Neural cell (in vitro differentiated cells): ENCODE measurements at regions not wholly inside any gene's neighbourhood (a gene's known extent, or its start where the extent isn't known, plus 50 kb on each side); places are given as distances from the start of the nearest gene placed in this dataset.

Experiments
- H2AFZ ChIP-seq: fragments of 200-600, 300-800 bp; sonication (generic), shearing (Covaris generic); 2 replicates; pipeline ENCODE4 v1.6.0; 2014; ENCODE audit warnings: low read depth, mild to moderate bottlenecking, antibody characterized with exemption, low read length, moderate library complexity
- H3F3A ChIP-seq: fragments of 200-600 bp; shearing (Covaris generic); 2 replicates; pipeline ENCODE4 v1.6.1; 2016; ENCODE audit warnings: mild to moderate bottlenecking, moderate library complexity, mixed read lengths, antibody characterized with exemption, low read length; ENCODE audit not compliant: insufficient read depth, poor library complexity, severe bottlenecking
- H3K27ac ChIP-seq: fragments of 200-600, 300-800 bp; sonication (generic), shearing (Covaris generic); 2 replicates; pipeline ENCODE4 v1.5.1; 2014; ENCODE audit warnings: mild to moderate bottlenecking, low read length, moderate library complexity
- H3K27me3 ChIP-seq: fragments of 300-800, 200-600 bp; sonication (generic), shearing (Covaris generic); 2 replicates; pipeline ENCODE4 v1.6.0; 2014; ENCODE audit warnings: mild to moderate bottlenecking, low read depth, low read length, moderate library complexity; ENCODE audit not compliant: insufficient read depth
- H3K36me3 ChIP-seq: fragments of 300-800, 200-600 bp; sonication (generic), shearing (Covaris generic); 2 replicates; pipeline ENCODE4 v1.5.1; 2014; ENCODE audit warnings: mild to moderate bottlenecking, antibody characterized with exemption, low read length, moderate library complexity; ENCODE audit not compliant: insufficient read depth
- H3K4me2 ChIP-seq: fragments of 300-800, 200-600 bp; sonication (generic), shearing (Covaris generic); 2 replicates; pipeline ENCODE4 v1.6.0; 2014; ENCODE audit warnings: mild to moderate bottlenecking, low read length
- H3K4me3 ChIP-seq: fragments of 300-800, 200-600 bp; sonication (generic), shearing (Covaris generic); 2 replicates; pipeline ENCODE4 v1.5.1; 2014; ENCODE audit warnings: mild to moderate bottlenecking, low read length, moderate library complexity
- H3K79me2 ChIP-seq: fragments of 200-600 bp; shearing (Covaris generic); replicated peaks from 2 replicates; pipeline ENCODE4 v1.6.0; 2014; ENCODE audit warnings: mild to moderate bottlenecking, low read length, moderate library complexity; ENCODE audit not compliant: insufficient read depth
- H3K9ac ChIP-seq: fragments of 300-800, 200-600 bp; sonication (generic), shearing (Covaris generic); 2 replicates; pipeline ENCODE4 v1.6.1; 2016; ENCODE audit warnings: mild to moderate bottlenecking, low read length, mixed read lengths
- H3K9me2 ChIP-seq: fragments of 200-600 bp; shearing (Covaris generic); 2 replicates; pipeline ENCODE4 v1.6.1; 2016; ENCODE audit warnings: mild to moderate bottlenecking, low read length, mixed read lengths; ENCODE audit not compliant: insufficient read depth
- H3K9me3 ChIP-seq: fragments of 200-600, 300-800 bp; sonication (generic), shearing (Covaris generic); 2 replicates; pipeline ENCODE4 v1.6.1; 2016; ENCODE audit warnings: mild to moderate bottlenecking, mixed run types, low read length, moderate library complexity, mixed read lengths
- H4K20me1 ChIP-seq: fragments of 200-600 bp; shearing (Covaris generic); 2 replicates; pipeline ENCODE4 v1.6.1; 2016; ENCODE audit warnings: mild to moderate bottlenecking, mixed run types; ENCODE audit not compliant: insufficient read depth
- EP300 ChIP-seq: fragments of 450-650 bp; conservative IDR thresholded peaks from 2 replicates; pipeline ENCODE4 v1.6.1; 2014; ENCODE audit warnings: antibody characterized with exemption, mild to moderate bottlenecking, moderate library complexity; ENCODE audit not compliant: poor library complexity, severe bottlenecking
- EZH2 ChIP-seq: fragments of 200-600, 300-800 bp; shearing (Covaris generic), sonication (generic); IDR thresholded peaks from 2 replicates; pipeline ENCODE4 v1.6.1; 2014; ENCODE audit warnings: antibody characterized with exemption, low read length, borderline replicate concordance, mild to moderate bottlenecking; ENCODE audit not compliant: insufficient read depth, poor library complexity, severe bottlenecking
- MXI1 ChIP-seq: fragments of 450-650 bp; conservative IDR thresholded peaks from 2 replicates; pipeline ENCODE4 v1.6.1; 2014; ENCODE audit warnings: antibody characterized with exemption, mild to moderate bottlenecking; ENCODE audit not compliant: poor library complexity, severe bottlenecking
- POLR2AphosphoS5 ChIP-seq: IDR thresholded peaks from 2 replicates; pipeline ENCODE4 v1.6.1; 2012
- RAD21 ChIP-seq: fragments of 450-650 bp; conservative IDR thresholded peaks from 2 replicates; pipeline ENCODE4 v1.6.1; 2014; ENCODE audit warnings: antibody characterized with exemption, mild to moderate bottlenecking, moderate library complexity
- REST ChIP-seq: IDR thresholded peaks from 2 replicates; pipeline ENCODE4 v1.6.1; 2012; ENCODE audit warnings: borderline replicate concordance
- SMC3 ChIP-seq: fragments of 450-650 bp; conservative IDR thresholded peaks from 2 replicates; pipeline ENCODE4 v1.6.1; 2014; ENCODE audit warnings: antibody characterized with exemption, mild to moderate bottlenecking, moderate library complexity; ENCODE audit not compliant: poor library complexity
- TAF1 ChIP-seq: IDR thresholded peaks from 2 replicates; pipeline ENCODE4 v1.6.1; 2012; ENCODE audit warnings: low read depth
- TF ChIP-seq, protein P1 (sequence below): fragments of 450-650 bp; IDR thresholded peaks from 2 replicates; pipeline ENCODE4 v1.5.1; 2014; ENCODE audit warnings: antibody characterized with exemption, mild to moderate bottlenecking, moderate library complexity; ENCODE audit not compliant: poor library complexity, severe bottlenecking

DNA sequence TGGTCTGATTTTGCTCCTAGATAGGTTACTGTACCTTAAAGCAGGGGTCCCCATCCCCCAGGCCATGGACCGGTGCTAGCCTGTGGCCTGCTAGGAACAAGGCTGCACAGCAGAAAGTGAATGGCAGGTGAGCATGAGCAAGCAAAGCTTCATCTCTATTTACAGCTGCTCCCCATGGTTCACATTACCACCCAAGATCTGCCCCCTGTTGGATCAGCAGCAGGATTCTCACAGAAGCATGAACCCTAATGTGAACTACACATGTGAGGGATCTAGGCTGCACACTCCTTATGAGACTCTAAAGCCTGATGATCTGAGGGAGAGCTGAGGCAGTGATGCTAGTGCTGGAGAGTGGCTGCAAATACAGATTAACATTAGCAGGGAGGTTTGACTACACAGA lies 78.1 kb downstream of the DRD1 start:
- no peaks in the 10 kb centered on the region for H3K9me2 ChIP-seq
- TF ChIP-seq EZH2 (no peak), POLR2AphosphoS5 (no peak), REST (no peak), RAD21 (no peak)

DNA sequence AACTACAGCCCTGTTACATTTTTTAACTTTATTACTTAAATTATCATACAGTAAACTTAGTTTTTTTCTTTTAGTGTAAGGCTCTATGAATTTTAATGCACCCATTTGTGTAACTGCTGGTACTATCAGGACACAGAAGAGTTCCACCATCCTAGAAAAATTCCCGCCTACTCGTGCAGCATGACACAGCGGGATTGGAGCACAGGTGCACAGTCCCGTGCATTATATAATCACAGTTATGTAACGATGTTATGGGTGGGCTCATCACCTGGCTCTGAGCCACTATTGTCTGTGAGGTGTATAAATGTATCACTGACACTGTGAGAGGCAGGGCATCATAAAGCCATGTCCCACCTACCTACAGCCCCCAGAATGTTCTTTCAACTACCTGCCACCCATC lies 80.7 kb downstream of the DRD1 start:
- H2AFZ ChIP-seq = no peak overlapping the region
- H3K4me2 ChIP-seq = no peak overlapping the region
- no peaks in the 10 kb centered on the region for H3F3A ChIP-seq
- TF ChIP-seq RAD21 = no peak
- no peak for TF ChIP-seq EZH2
- TF ChIP-seq, protein P1, sequence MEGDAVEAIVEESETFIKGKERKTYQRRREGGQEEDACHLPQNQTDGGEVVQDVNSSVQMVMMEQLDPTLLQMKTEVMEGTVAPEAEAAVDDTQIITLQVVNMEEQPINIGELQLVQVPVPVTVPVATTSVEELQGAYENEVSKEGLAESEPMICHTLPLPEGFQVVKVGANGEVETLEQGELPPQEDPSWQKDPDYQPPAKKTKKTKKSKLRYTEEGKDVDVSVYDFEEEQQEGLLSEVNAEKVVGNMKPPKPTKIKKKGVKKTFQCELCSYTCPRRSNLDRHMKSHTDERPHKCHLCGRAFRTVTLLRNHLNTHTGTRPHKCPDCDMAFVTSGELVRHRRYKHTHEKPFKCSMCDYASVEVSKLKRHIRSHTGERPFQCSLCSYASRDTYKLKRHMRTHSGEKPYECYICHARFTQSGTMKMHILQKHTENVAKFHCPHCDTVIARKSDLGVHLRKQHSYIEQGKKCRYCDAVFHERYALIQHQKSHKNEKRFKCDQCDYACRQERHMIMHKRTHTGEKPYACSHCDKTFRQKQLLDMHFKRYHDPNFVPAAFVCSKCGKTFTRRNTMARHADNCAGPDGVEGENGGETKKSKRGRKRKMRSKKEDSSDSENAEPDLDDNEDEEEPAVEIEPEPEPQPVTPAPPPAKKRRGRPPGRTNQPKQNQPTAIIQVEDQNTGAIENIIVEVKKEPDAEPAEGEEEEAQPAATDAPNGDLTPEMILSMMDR = no peak
- TF ChIP-seq EP300 = no peak
- TF ChIP-seq POLR2AphosphoS5 = no peak
- TF ChIP-seq MXI1 = no peak
- no peak for TF ChIP-seq REST
- no peak for TF ChIP-seq TAF1
- no peak for TF ChIP-seq SMC3
- no peaks in the 10 kb centered on the region for H3K36me3 ChIP-seq
- H3K9ac ChIP-seq = no peak overlapping the region
- H4K20me1 ChIP-seq = no peaks in the 10 kb centered on the region
- no peaks in the 10 kb centered on the region for H3K9me3 ChIP-seq
- H3K4me3 ChIP-seq = no peak overlapping the region
- no peaks in the 10 kb centered on the region for H3K79me2 ChIP-seq
- H3K9me2 ChIP-seq = no peaks in the 10 kb centered on the region
- no peak overlapping the region for H3K27ac ChIP-seq
- no peaks in the 10 kb centered on the region for H3K27me3 ChIP-seq

More for the DNA sequence above, 78.1 kb downstream of the DRD1 start:
- no peak overlapping the region for H2AFZ ChIP-seq
- no peak overlapping the region for H3K4me3 ChIP-seq
- H3K4me2 ChIP-seq = no peak overlapping the region
- no peak overlapping the region for H3K9ac ChIP-seq
- H3K9me3 ChIP-seq = no peaks in the 10 kb centered on the region
- H3K27me3 ChIP-seq = no peaks in the 10 kb centered on the region
- H3K79me2 ChIP-seq = no peaks in the 10 kb centered on the region
- no peak overlapping the region for H3K27ac ChIP-seq
- no peaks in the 10 kb centered on the region for H4K20me1 ChIP-seq
- no peaks in the 10 kb centered on the region for H3F3A ChIP-seq
- no peaks in the 10 kb centered on the region for H3K36me3 ChIP-seq
